Neuron (in vitro differentiated cells): ENCODE measurements at regions not wholly inside any gene's neighbourhood (a gene's known extent, or its start where the extent isn't known, plus 50 kb on each side); places are given as distances from the start of the nearest gene placed in this dataset.

Experiments
- H2AFZ ChIP-seq: one replicate; pipeline ENCODE4 v1.6.1; 2013; ENCODE audit warnings: low read depth, mild to moderate bottlenecking, inconsistent platforms, low read length, moderate library complexity
- H3K27me3 ChIP-seq: one replicate; pipeline ENCODE4 v1.6.1; 2013; ENCODE audit warnings: low read length; ENCODE audit not compliant: insufficient read depth
- H3K36me3 ChIP-seq: one replicate; pipeline ENCODE4 v1.6.1; 2013; ENCODE audit warnings: low read length; ENCODE audit not compliant: insufficient read depth
- H3K4me1 ChIP-seq: one replicate; pipeline ENCODE4 v1.6.1; 2013; ENCODE audit warnings: low read length; ENCODE audit not compliant: insufficient read depth
- H3K4me3 ChIP-seq: 2 replicates; pipeline ENCODE4 v1.5.1; 2013; ENCODE audit warnings: mild to moderate bottlenecking, low read length, moderate library complexity
- H3K9me3 ChIP-seq: one replicate; pipeline ENCODE4 v1.6.1; 2013; ENCODE audit warnings: low read length

GRCh38 chr17:12575641-12576040, 90.0 kb upstream of the MYOCD start:
- H3K4me3 ChIP-seq = no peak overlapping the region
- no peaks in the 10 kb centered on the region for H3K9me3 ChIP-seq
- no peaks in the 10 kb centered on the region for H3K4me1 ChIP-seq
- H3K27me3 ChIP-seq = no peaks in the 10 kb centered on the region
- H2AFZ ChIP-seq = no peak overlapping the region
- H3K36me3 ChIP-seq = no peaks in the 10 kb centered on the region

- H3K9me3 ChIP-seq = no peaks in the 10 kb centered on the region
- no peak overlapping the region for H2AFZ ChIP-seq
- H3K4me3 ChIP-seq = no peak overlapping the region
- no peaks in the 10 kb centered on the region for H3K4me1 ChIP-seq
- no peaks in the 10 kb centered on the region for H3K36me3 ChIP-seq
- no peaks in the 10 kb centered on the region for H3K27me3 ChIP-seq
Measured at GRCh38 chr17:12579288-12579687, 86.4 kb upstream of the MYOCD start.

DNA sequence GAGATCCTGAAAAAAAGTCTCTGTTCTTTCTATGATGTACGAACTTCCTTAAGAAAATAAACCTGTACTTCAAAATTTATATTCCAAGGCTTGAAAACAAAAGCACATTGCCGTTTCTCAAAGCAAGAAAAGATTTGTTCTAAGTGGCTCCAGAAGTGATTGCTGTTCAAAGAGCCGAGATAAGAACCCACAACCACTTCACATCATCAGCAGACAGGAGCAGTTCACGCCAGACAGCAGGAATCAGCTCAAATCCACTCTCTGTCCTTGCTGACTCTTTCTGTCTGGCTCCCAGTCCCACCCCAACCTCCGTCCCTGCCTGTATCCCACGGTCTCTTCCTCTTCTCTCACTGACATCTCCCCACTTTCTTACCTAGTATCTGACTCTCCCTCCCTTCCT, 85.0 kb upstream of the MYOCD start:
- Histone ChIP-seq H3K4me1 (no peaks in the 10 kb centered on the region), H2AFZ (no peak overlapping the region), H3K27me3 (peaks cover 2% of the 10 kb centered on the region), H3K36me3 (no peaks in the 10 kb centered on the region), H3K9me3 (no peaks in the 10 kb centered on the region), H3K4me3 (no peak overlapping the region)

DNA sequence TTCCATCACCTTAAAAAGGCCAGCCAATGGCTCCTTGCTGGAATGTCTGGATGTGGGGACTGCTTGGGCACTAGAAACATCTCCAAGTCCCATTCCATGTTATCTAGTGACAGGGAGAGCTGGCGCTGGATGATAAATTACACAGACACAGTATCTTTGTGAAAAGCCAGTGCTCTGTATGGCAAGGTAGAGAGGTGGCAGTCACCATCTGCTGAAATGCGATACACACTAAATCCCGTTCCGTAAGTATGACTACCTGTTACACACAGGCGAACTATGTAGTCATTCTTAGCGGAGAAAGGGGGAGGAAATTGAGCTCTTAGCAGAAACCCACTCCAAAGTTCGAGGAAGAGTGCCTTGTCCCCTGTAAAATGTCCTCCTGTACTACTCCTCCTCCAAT, 81.0 kb upstream of the MYOCD start:
- Histone ChIP-seq H3K36me3 (no peaks in the 10 kb centered on the region), H2AFZ (no peak overlapping the region), H3K4me3 (no peak overlapping the region), H3K4me1 (no peaks in the 10 kb centered on the region), H3K9me3 (no peaks in the 10 kb centered on the region), H3K27me3 (peaks cover 2% of the 10 kb centered on the region)

DNA sequence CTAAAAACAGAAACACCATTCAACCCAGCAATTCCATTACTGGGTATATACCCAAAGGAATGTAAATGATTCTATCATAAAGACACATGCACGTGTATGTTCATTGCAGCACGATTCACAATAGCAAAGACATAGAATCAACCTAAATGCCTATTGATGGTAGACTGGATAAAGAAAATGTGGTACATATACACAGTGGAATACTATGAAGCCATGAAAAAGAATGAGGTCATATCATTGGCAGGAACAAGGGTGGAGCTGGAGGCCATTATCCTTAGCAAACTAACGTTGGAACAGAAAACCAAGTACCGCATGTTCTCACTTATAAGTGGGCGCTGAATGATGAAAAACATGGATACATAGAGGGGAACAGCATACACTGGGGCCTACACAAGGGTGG, 77.2 kb upstream of the MYOCD start:
- Histone ChIP-seq H3K4me3 (no peak overlapping the region), H3K9me3 (no peaks in the 10 kb centered on the region), H3K27me3 (peaks cover 2% of the 10 kb centered on the region), H2AFZ (no peak overlapping the region), H3K4me1 (no peaks in the 10 kb centered on the region), H3K36me3 (no peaks in the 10 kb centered on the region)

- Histone ChIP-seq H3K4me1 (no peaks in the 10 kb centered on the region), H2AFZ (no peak overlapping the region), H3K36me3 (no peaks in the 10 kb centered on the region), H3K27me3 (no peaks in the 10 kb centered on the region), H3K9me3 (no peaks in the 10 kb centered on the region), H3K4me3 (no peak overlapping the region)
Measured at GRCh38 chr17:12590417-12590816, 75.3 kb upstream of the MYOCD start.

GRCh38 chr17:12591021-12591735, 74.5 kb upstream of the MYOCD start:
- no peaks in the 10 kb centered on the region for H3K27me3 ChIP-seq
- H3K36me3 ChIP-seq = no peaks in the 10 kb centered on the region
- H2AFZ ChIP-seq = no peak overlapping the region
- H3K9me3 ChIP-seq = no peaks in the 10 kb centered on the region
- H3K4me3 ChIP-seq = no peak overlapping the region
- no peaks in the 10 kb centered on the region for H3K4me1 ChIP-seq

DNA sequence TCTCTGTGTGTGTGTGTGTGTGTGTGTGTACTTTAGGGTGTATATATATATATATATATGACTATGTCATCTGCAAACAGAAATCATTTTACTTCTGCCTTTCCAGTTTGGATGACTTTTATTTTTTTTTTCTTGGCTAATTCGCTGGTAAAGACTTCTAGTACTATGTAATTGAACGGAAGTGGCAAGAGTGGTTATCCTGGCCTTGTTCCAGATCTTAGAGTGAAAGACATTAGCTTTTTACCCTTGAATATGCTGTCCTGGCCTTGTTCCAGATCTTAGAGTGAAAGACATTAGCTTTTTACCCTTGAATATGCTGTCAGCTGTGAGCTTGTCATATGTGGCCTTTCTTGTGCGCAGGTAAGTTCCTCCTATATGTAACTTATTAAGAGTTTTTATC, 72.7 kb upstream of the MYOCD start:
- H3K4me3 ChIP-seq = no peak overlapping the region
- H2AFZ ChIP-seq = no peak overlapping the region
- no peaks in the 10 kb centered on the region for H3K36me3 ChIP-seq
- H3K9me3 ChIP-seq = no peaks in the 10 kb centered on the region
- no peaks in the 10 kb centered on the region for H3K27me3 ChIP-seq
- no peaks in the 10 kb centered on the region for H3K4me1 ChIP-seq

DNA sequence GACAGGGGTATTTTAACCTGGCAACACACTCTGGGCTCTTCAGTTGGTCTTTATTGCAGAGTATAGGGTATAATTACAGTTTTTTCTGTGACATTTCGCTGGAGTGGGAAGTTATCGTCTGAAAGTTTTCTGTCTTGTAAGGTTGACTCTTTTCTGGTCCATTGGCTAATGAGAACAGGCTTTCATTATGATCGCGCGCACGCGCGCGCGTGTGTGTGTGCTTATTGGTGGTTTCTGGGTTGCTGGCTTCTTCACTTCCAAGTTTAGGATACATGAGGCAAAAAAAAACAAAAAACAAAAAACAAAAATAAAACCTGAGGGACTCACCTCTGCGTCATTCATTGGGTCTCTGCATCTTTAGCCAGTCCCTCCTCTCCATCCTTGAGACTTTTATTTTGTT, 68.7 kb upstream of the MYOCD start:
- H3K9me3 ChIP-seq = no peaks in the 10 kb centered on the region
- no peak overlapping the region for H2AFZ ChIP-seq
- H3K36me3 ChIP-seq = no peaks in the 10 kb centered on the region
- H3K4me1 ChIP-seq = no peaks in the 10 kb centered on the region
- H3K4me3 ChIP-seq = no peak overlapping the region
- H3K27me3 ChIP-seq = no peaks in the 10 kb centered on the region

DNA sequence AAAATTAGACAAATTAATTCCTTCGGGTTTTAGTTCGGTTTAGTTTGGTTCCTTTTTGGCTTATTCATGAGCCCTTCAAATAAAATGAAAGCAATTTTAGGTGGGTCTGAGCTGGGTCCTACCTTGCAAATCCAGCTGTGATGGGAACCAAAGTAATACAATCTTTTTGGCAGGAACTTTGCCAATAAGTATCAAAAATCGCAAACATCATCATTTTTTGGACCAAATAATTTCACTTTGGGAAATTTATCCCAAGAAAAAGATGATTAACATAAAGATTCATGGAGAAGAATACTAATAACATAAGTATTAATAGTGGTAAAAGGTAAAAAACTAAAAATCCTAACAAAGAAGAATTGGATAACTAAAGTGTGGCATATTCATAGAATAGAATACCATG, 67.8 kb upstream of the MYOCD start:
- Histone ChIP-seq H3K9me3 (no peaks in the 10 kb centered on the region), H3K27me3 (no peaks in the 10 kb centered on the region), H3K4me3 (no peak overlapping the region), H2AFZ (no peak overlapping the region), H3K36me3 (no peaks in the 10 kb centered on the region), H3K4me1 (no peaks in the 10 kb centered on the region)

- Histone ChIP-seq H2AFZ (no peak overlapping the region), H3K9me3 (no peaks in the 10 kb centered on the region), H3K27me3 (no peaks in the 10 kb centered on the region), H3K4me3 (no peak overlapping the region), H3K4me1 (no peaks in the 10 kb centered on the region), H3K36me3 (no peaks in the 10 kb centered on the region)
Measured at GRCh38 chr17:12599186-12599920, 66.3 kb upstream of the MYOCD start.

- Histone ChIP-seq H3K4me1 (no peaks in the 10 kb centered on the region), H3K36me3 (no peaks in the 10 kb centered on the region), H2AFZ (no peak overlapping the region), H3K9me3 (no peaks in the 10 kb centered on the region), H3K4me3 (no peak overlapping the region), H3K27me3 (no peaks in the 10 kb centered on the region)
Measured at GRCh38 chr17:12600349-12600748, 65.3 kb upstream of the MYOCD start.

GRCh38 chr17:12603566-12603965, 62.1 kb upstream of the MYOCD start:
- no peaks in the 10 kb centered on the region for H3K4me1 ChIP-seq
- H2AFZ ChIP-seq = no peak overlapping the region
- H3K9me3 ChIP-seq = no peaks in the 10 kb centered on the region
- no peak overlapping the region for H3K4me3 ChIP-seq
- no peaks in the 10 kb centered on the region for H3K36me3 ChIP-seq
- no peaks in the 10 kb centered on the region for H3K27me3 ChIP-seq

GRCh38 chr17:12605222-12605621, 60.5 kb upstream of the MYOCD start:
- no peak overlapping the region for H2AFZ ChIP-seq
- H3K4me3 ChIP-seq = no peak overlapping the region
- H3K4me1 ChIP-seq = no peaks in the 10 kb centered on the region
- H3K27me3 ChIP-seq = no peaks in the 10 kb centered on the region
- H3K9me3 ChIP-seq = no peaks in the 10 kb centered on the region
- no peaks in the 10 kb centered on the region for H3K36me3 ChIP-seq
